NT2/D1 (cell line): ENCODE measurements at regions not wholly inside any gene's neighbourhood (a gene's known extent, or its start where the extent isn't known, plus 50 kb on each side); places are given as distances from the start of the nearest gene placed in this dataset.

ENCODE experiments used
- SUZ12 ChIP-seq: IDR thresholded peaks from 2 replicates; pipeline ENCODE4 v1.6.1; 2011; ENCODE audit not compliant: insufficient read length, insufficient read depth; ENCODE audit errors: extremely low read depth
- YY1 ChIP-seq: IDR thresholded peaks from 2 replicates; pipeline ENCODE4 v1.6.1; 2011; ENCODE audit not compliant: insufficient read length, insufficient read depth
- ZNF274 ChIP-seq: IDR thresholded peaks from 2 replicates; pipeline ENCODE4 v1.6.1; 2011; ENCODE audit warnings: mild to moderate bottlenecking, low read depth, low read length

- no peak for TF ChIP-seq YY1
- no peak for TF ChIP-seq SUZ12
- no peak for TF ChIP-seq ZNF274
Observed at GRCh38 chr3:161818106-161818505, 321.5 kb downstream of the OTOL1 start.
